Left lung (tissue), 4 donors: ENCODE measurements at regions not wholly inside any gene's neighbourhood (a gene's known extent, or its start where the extent isn't known, plus 50 kb on each side); places are given as distances from the start of the nearest gene placed in this dataset.
"Not testable (repeated sequence)": the region's sequence is repeated elsewhere in the genome, so short reads cannot be mapped to it uniquely, and the experiment has no call there.

ENCODE experiments used
- ATAC-seq: fragments of 200-7000 bp; cut with Tn5 transposase; one replicate; pipeline ENCODE4 v1.9.1; 2020; ENCODE audit warnings: moderate library complexity
- DNase-seq, 4 donors: peaks; one replicate each; pipeline ENCODE4 v3.0.0-alpha.2; 2013 to 2020
- H3K27ac ChIP-seq, 2 donors: fragments of 200-600 bp; sonication (generic) in 1 of 2; one replicate each; pipeline versions ENCODE4 v1.5.0 to v1.8.0; 2020 to 2021
- H3K27me3 ChIP-seq, 2 donors: fragments of 200-600 bp; sonication (generic) in 1 of 2; one replicate each; pipeline versions ENCODE4 v1.5.0 to v1.8.0; 2020 to 2021
- H3K36me3 ChIP-seq, 2 donors: fragments of 200-600 bp; sonication (generic) in 1 of 2; one replicate each; pipeline versions ENCODE4 v1.5.0 to v1.8.0; 2020 to 2021
- H3K4me1 ChIP-seq, 2 donors: fragments of 200-600 bp; one replicate each; pipeline ENCODE4 v1.8.0; 2021
- H3K4me3 ChIP-seq, 2 donors: fragments of 200-600 bp; sonication (generic) in 1 of 2; one replicate each; pipeline versions ENCODE4 v1.5.0 to v1.8.0; 2020 to 2021; ENCODE audit warnings: mild to moderate bottlenecking in 1 of 2
- H3K9me3 ChIP-seq, 2 donors: fragments of 200-600 bp; sonication (generic) in 1 of 2; one replicate each; pipeline versions ENCODE4 v1.5.0 to v1.8.0; 2020 to 2021
- intact Hi-C, 2 donors: fragments of 100-400 bp; cut with DNase I; formaldehyde crosslinking; loops; one replicate each; pipeline versions ENCODE4 v1.11.2 to v1.14.2; 2022
- TF ChIP-seq, protein P1 (sequence below), 2 donors: fragments of 200-600 bp; sonication (generic) in 1 of 2; IDR thresholded peaks; one replicate each; pipeline versions ENCODE4 v1.5.0 to v1.8.0; 2021; ENCODE audit warnings: antibody characterized with exemption in 2 of 2
- donor health status: DM: no; HTN: yes; CAD: no.
- donor health status: DM: no; HTN: no; CAD: no.

DNA sequence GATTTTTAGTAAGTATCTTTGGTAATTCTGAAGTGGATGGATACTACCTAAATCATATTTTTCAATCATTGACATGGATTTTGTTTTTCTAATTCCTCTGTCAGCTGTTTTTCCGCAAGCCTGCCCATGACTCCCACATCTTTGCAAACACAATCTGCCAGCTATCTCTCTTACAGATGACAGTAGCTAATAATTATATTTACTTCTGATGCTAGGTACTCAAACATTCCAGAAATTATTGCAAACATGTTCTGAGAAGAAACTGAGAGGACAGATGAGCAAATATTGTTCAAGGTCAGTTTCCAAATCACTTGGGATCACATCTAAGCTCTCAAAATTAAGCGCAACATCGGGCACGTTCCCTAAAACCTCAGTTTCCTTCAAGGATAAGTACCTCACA is 270.0 kb upstream of the CDH19 start:
- H3K27me3 ChIP-seq, result no peaks in the 10 kb centered on the region
- no peaks in the 10 kb centered on the region for H3K4me1 ChIP-seq
- no peak overlapping the region for H3K4me3 ChIP-seq
- no peaks in the 10 kb centered on the region for H3K36me3 ChIP-seq
- intact Hi-C loops, result no loop called here
- no peaks in the 10 kb centered on the region for H3K9me3 ChIP-seq
- DNase-seq (no peak), ATAC-seq (no peak)
- TF ChIP-seq, protein P1, sequence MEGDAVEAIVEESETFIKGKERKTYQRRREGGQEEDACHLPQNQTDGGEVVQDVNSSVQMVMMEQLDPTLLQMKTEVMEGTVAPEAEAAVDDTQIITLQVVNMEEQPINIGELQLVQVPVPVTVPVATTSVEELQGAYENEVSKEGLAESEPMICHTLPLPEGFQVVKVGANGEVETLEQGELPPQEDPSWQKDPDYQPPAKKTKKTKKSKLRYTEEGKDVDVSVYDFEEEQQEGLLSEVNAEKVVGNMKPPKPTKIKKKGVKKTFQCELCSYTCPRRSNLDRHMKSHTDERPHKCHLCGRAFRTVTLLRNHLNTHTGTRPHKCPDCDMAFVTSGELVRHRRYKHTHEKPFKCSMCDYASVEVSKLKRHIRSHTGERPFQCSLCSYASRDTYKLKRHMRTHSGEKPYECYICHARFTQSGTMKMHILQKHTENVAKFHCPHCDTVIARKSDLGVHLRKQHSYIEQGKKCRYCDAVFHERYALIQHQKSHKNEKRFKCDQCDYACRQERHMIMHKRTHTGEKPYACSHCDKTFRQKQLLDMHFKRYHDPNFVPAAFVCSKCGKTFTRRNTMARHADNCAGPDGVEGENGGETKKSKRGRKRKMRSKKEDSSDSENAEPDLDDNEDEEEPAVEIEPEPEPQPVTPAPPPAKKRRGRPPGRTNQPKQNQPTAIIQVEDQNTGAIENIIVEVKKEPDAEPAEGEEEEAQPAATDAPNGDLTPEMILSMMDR (IDR thresholded peaks at IDR 0.05), result no peak
- H3K27ac ChIP-seq, result no peak overlapping the region

GRCh38 chr18:66872277-66872676 is 268.4 kb upstream of the CDH19 start:
- no peaks in the 10 kb centered on the region for H3K9me3 ChIP-seq
- no peaks in the 10 kb centered on the region for H3K4me1 ChIP-seq
- TF ChIP-seq, protein P1 (IDR thresholded peaks at IDR 0.05), result peak in 1 of 2 donors; percentile 18
- DNase-seq (peak in 2 of 4 donors; percentile 7 to 16), ATAC-seq (peak; percentile 61)
- no peak overlapping the region for H3K4me3 ChIP-seq
- no peaks in the 10 kb centered on the region for H3K36me3 ChIP-seq
- intact Hi-C loops, result no loop called here
- H3K27ac ChIP-seq, result no peak overlapping the region
- H3K27me3 ChIP-seq, result no peaks in the 10 kb centered on the region

DNA sequence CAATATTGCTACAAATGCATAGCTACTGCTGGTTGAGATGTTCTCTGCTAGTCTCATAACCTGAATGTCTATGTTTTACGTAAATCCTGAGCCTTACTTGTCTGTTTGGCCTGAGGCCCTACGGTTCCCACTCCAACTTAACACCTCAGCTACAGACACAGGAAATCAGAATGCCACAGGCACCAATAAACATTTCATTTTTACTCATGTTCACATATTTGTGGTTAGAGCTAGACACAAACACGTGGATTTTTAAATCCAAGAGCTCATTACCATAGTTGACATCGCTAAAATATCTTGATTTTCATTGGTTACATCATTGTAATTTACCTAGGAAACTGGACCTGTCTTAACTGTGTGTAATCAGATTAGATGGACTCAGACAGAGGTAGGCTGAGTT is 263.8 kb upstream of the CDH19 start:
- DNase-seq (no peak), ATAC-seq (no peak)
- no peaks in the 10 kb centered on the region for H3K9me3 ChIP-seq
- H3K36me3 ChIP-seq, result no peaks in the 10 kb centered on the region
- no peak overlapping the region for H3K27ac ChIP-seq
- H3K4me3 ChIP-seq, result no peak overlapping the region
- no peaks in the 10 kb centered on the region for H3K4me1 ChIP-seq
- intact Hi-C loops, result no loop called here
- TF ChIP-seq, protein P1 (IDR thresholded peaks at IDR 0.05), result no peak
- H3K27me3 ChIP-seq, result no peaks in the 10 kb centered on the region

- H3K4me1 ChIP-seq, ATAC-seq, H3K27me3 ChIP-seq, intact Hi-C loops, H3K9me3 ChIP-seq, H3K27ac ChIP-seq, H3K4me3 ChIP-seq, H3K36me3 ChIP-seq: not testable (repeated sequence)
- peak in 1 of 4 donors; percentile 65 for DNase-seq
These were observed 262.6 kb upstream of the CDH19 start for GRCh38 chr18:66866427-66866940.

DNA sequence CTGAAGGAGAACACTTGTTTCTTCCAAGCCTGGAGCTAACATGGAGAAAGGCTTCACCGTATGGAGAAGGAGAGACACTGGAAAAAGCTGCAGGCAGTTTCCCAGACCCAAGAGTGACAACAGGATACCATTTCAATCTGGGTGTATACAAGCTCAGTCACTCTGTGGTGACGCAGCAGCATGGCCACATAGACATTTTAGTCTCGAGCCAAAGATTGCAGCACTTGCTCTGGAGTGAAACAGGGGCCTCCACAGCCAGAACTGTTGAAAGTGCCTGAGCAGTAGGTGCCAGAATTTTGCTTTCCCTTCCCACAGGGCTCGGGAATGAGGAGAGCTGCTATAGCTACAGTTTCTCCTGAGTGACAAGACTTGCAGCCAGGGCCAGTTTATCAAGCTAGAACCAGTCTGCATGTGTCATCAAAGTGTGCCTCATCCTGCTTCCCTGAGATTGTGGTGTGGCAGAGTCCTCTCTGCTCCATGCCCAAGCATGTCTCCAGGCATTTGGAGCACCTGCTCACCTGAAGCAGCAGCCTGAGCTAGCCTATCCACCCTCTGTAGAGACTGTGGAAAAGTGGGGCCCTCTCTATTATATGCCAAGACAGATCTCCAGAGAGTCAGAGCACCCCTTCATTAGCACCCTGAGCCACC is 234.6 kb upstream of the CDH19 start:
- Histone ChIP-seq H3K4me3 (no peak overlapping the region), H3K4me1 (no peaks in the 10 kb centered on the region), H3K27me3 (no peaks in the 10 kb centered on the region), H3K9me3 (no peaks in the 10 kb centered on the region), H3K36me3 (no peaks in the 10 kb centered on the region), H3K27ac (no peak overlapping the region)
- TF ChIP-seq, protein P1 (IDR thresholded peaks at IDR 0.05), result no peak
- intact Hi-C loops, result no loop called here
- DNase-seq (no peak), ATAC-seq (no peak)

DNA sequence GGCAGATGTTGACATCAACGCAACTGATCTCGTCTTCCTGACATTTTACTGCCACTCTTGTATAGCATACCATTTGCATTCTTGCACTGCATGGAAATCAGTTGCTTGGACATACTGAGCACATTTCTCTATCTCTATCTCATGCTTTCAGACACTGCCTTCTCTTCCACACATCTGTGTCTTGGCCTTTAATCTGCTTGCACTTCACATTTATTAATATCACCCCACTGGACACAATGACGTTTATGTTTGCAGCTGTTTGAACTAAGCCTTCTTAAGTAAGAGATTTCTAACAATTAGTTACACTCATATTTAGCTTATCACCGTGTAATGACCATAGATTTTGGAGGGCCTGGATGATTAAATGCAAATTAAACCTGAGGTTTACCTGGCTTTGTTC is 229.8 kb upstream of the CDH19 start:
- no peaks in the 10 kb centered on the region for H3K27me3 ChIP-seq
- no peak overlapping the region for H3K27ac ChIP-seq
- intact Hi-C loops, result no loop called here
- no peak for ATAC-seq
- H3K4me1 ChIP-seq, result no peaks in the 10 kb centered on the region
- no peak for DNase-seq
- no peaks in the 10 kb centered on the region for H3K36me3 ChIP-seq
- H3K4me3 ChIP-seq, result no peak overlapping the region
- TF ChIP-seq, protein P1 (IDR thresholded peaks at IDR 0.05), result no peak
- no peaks in the 10 kb centered on the region for H3K9me3 ChIP-seq
